GM12865 (cell line): ENCODE measurements at regions not wholly inside any gene's neighbourhood (a gene's known extent, or its start where the extent isn't known, plus 50 kb on each side); places are given as distances from the start of the nearest gene placed in this dataset.
A peak's percentile ranks its signal among the peaks of the same experiment; 100 is the strongest.
"Not testable (repeated sequence)": the region's sequence is repeated elsewhere in the genome, so short reads cannot be mapped to it uniquely, and the experiment has no call there.

ENCODE experiments used
- DNase-seq: peaks from one replicate; pipeline ENCODE4 v3.0.0; 2010; ENCODE audit warnings: low read depth
- H3K4me3 ChIP-seq: 2 replicates; pipeline ENCODE4 v1.5.1; 2011; ENCODE audit warnings: mild to moderate bottlenecking, low read depth, low read length, control low read depth
- TF ChIP-seq, protein P1 (sequence below): IDR thresholded peaks from 2 replicates; pipeline ENCODE4 v1.5.1; 2011; ENCODE audit warnings: low read length, control low read depth, low read depth, inconsistent platforms; ENCODE audit not compliant: insufficient read depth; ENCODE audit errors: missing control alignments

DNA sequence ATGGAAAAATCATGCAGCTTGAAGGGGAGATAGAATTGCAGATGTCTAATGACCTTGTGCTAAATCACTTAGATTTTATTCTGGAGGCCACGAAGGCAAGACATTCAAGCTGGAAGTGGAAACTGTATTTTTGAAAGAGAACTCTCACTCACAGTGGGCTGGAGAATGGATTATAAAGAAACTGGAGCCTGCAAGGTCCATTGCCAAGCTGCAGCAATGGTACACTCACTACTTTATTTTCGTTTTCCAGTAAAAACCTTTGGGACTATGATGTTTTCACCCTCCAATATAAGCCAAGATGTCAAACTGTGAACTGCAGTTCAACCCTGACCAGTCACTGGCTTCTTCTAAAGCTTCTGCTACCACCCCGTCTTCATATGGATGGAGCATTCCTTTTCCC is 62.0 kb downstream of the SKIDA1 start:
- H3K4me3 ChIP-seq: no peak overlapping the region
- TF ChIP-seq, protein P1, sequence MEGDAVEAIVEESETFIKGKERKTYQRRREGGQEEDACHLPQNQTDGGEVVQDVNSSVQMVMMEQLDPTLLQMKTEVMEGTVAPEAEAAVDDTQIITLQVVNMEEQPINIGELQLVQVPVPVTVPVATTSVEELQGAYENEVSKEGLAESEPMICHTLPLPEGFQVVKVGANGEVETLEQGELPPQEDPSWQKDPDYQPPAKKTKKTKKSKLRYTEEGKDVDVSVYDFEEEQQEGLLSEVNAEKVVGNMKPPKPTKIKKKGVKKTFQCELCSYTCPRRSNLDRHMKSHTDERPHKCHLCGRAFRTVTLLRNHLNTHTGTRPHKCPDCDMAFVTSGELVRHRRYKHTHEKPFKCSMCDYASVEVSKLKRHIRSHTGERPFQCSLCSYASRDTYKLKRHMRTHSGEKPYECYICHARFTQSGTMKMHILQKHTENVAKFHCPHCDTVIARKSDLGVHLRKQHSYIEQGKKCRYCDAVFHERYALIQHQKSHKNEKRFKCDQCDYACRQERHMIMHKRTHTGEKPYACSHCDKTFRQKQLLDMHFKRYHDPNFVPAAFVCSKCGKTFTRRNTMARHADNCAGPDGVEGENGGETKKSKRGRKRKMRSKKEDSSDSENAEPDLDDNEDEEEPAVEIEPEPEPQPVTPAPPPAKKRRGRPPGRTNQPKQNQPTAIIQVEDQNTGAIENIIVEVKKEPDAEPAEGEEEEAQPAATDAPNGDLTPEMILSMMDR: no peak
- DNase-seq: no peak

GRCh38 chr10:21458126-21458871 is 67.2 kb downstream of the SKIDA1 start:
- H3K4me3 ChIP-seq: no peak overlapping the region
- no peak for DNase-seq
- TF ChIP-seq, protein P1: no peak

- TF ChIP-seq, protein P1: no peak
- no peak overlapping the region for H3K4me3 ChIP-seq
- no peak for DNase-seq
Observed at GRCh38 chr10:21456160-21456559, 69.3 kb downstream of the SKIDA1 start.

- TF ChIP-seq, protein P1: no peak
- no peak for DNase-seq
- H3K4me3 ChIP-seq: no peak overlapping the region
Observed at GRCh38 chr10:21452203-21452602, 73.3 kb downstream of the SKIDA1 start.

GRCh38 chr10:21449288-21449966 is 76.1 kb downstream of the SKIDA1 start:
- no peak overlapping the region for H3K4me3 ChIP-seq
- peak; percentile 72 for DNase-seq
- TF ChIP-seq, protein P1: no peak

GRCh38 chr10:21445163-21445562 is 80.3 kb downstream of the SKIDA1 start:
- TF ChIP-seq, protein P1: no peak
- H3K4me3 ChIP-seq: no peak overlapping the region
- no peak for DNase-seq

- DNase-seq: no peak
- TF ChIP-seq, protein P1: no peak
- no peak overlapping the region for H3K4me3 ChIP-seq
Observed at GRCh38 chr10:21441625-21442024, 83.9 kb downstream of the SKIDA1 start.

GRCh38 chr10:21438914-21439313 is 86.6 kb downstream of the SKIDA1 start:
- DNase-seq, H3K4me3 ChIP-seq: not testable (repeated sequence)
